ENCODE measurements at regions not wholly inside any gene's neighbourhood (a gene's known extent, or its start where the extent isn't known, plus 50 kb on each side); places are given as distances from the start of the nearest gene placed in this dataset.

DNA sequence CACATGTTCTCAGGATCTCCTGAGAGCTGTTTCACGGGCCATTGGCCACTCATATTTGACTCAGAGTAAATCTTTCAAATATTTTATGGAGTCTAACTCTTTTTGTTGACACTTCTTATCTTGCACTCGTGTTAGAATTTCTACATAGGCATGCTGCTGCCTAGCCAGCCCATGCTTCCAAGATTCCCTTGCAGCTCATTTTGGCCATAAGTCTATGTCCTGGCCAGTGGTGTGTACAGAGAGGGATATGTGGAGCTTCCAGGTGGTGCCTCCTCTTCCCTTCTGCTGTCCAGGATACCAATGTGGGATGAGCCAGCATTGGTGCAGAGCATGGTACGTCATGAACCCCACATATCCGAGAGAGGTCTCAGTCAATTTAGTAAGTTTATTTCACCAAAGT, 522.6 kb downstream of the QKI start:
- no peak for DNase-seq

GRCh38 chr6:163935158-163935762, 520.7 kb downstream of the QKI start:
- DNase-seq = no peak

- no peak for DNase-seq
These were observed 515.5 kb downstream of the QKI start for GRCh38 chr6:163930012-163930411.

DNA sequence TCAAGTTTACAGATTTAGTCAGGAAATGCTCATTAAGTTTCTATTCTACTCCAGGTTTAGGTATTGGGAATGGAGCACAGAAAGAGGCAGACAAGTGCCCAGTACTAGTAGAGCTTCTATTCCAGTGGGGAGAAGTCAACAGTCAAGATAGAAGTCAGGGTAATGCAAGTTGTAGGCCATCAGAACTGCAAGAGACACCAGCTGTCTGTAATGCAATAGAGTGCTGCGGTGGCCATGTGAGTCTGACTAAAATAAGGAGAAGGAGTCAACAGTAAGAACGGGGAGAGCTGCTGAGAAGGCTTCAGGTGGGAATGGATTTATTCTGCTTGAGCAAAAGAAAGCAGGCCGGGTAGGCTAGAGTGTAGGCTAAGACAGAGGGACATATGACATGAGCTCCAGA, 515.0 kb downstream of the QKI start:
- DNase-seq = no peak

- DNase-seq = no peak
These were observed 512.1 kb downstream of the QKI start for GRCh38 chr6:163926642-163927041.

DNA sequence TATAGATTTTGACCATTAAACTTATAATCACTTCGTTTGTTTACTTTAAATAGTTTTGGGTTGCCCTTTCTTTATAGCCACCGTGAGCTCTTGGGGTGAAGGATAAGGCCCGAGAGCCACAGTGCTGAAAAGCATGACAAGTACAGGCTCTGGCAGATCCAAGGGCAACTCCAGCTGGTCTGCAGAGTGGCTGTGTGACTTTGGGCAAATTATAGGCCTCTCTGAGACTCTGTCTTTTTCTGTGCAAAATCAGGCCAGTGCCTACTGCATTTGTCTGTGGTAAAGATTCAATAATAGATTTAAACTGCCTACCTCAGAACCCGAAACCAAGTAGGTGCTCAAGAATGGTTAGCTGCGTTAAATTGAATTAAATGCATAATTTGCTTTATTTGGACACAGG, 511.3 kb downstream of the QKI start:
- no peak for DNase-seq

- no peak for DNase-seq
These were observed 509.3 kb downstream of the QKI start for GRCh38 chr6:163923658-163924411.

DNA sequence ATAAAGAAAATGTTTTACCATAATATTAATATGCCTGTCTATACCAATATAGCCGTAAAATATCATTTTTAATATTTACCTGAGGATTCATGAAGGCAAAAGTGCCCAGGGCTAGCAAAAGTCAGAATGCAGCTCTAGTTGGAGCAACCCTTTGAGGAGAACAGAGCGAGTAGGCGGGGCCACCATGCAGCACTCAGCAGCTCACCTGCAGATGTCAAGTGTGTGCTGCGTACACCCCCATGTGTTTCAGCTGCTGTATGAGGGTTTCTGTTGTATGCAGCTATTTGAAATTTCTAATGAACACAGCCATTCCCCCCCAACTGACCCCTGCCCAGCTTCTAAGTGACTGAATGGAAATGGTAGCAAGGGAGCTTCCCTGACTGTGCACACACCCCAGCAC, 508.0 kb downstream of the QKI start:
- DNase-seq = no peak

GRCh38 chr6:163919652-163920051, 505.1 kb downstream of the QKI start:
- DNase-seq = no peak

DNA sequence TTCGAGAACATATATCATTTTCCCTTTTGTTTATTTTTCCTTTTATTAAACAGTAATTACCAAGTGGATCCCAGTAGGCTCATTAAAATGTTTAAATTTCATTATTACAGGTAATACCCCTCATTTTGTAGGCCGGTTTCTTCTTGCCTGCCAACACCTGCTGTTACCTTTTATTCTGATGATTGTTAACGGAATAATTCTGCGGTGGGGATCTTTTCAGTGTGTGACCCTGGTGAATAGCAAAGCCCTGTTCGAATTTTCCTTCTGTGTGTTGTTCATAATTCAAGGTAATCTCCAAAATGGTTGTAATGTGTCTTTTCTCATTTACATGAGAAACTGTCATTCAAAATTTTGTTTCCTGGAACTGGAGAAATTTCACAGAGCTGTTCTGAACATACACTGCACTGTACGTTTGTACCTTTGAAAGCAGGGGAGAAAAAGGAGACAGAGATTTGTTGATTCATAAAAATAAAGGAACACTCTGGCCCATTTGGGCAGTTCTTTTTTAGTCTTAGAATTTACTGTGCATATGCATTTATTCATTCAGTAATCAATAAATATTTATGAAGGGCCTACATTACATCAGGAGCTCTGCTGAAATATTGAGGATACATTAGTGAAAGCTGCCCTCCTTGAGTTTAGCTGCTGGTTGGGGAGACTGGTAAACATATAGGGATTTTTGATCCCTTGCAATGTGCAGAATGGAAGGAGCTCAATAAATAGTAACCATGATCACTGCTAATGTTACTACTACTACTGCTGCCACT, 502.0 kb downstream of the QKI start:
- DNase-seq = no peak

GRCh38 chr6:163915131-163915530, 500.6 kb downstream of the QKI start:
- no peak for DNase-seq

DNA sequence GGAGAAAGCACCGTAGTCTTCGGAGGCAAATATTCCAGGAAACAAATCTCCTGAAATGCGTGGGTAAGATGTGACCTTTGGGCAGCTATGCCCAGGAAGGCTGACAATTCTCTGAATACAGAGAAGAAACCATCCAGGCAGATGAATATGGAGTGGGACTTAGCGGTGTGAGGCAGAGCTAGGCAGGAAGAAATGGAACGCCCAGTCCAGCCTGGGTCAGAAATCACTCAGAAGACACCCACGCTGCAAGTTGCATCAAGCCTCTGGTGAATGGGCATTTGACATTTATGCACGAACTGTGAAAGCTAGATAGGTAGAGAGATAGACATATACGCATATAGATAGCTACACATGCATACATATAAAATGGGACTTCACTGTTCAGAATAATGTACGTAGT, 498.5 kb downstream of the QKI start:
- DNase-seq = no peak

- no peak for DNase-seq
These were observed 491.6 kb downstream of the QKI start for GRCh38 chr6:163906006-163906710.

- no peak for DNase-seq
These were observed 489.7 kb downstream of the QKI start for GRCh38 chr6:163904186-163904585.

- no peak for DNase-seq
These were observed 489.0 kb downstream of the QKI start for GRCh38 chr6:163903541-163903940.

- DNase-seq = no peak
These were observed 488.5 kb downstream of the QKI start for GRCh38 chr6:163902993-163903392.

DNA sequence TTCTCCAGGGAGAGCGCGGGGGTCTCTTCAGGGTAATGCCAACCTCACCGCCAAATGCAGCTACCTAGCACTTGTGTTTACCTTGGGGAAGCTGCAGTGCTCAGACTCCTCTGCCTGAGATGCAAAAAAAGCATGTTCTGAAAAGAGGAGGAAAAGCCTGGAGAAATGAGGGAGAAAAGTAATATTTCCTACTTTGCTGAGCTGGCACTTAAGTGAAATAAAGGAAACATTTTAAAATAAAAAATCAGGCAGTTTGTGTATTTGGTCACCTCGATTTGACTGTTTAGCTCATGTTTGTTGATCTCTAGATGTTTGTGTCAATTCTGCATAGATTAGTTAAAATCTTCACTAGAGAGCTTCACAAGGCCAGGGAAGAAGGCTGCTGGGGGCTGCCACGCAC, 487.2 kb downstream of the QKI start:
- no peak for DNase-seq

GRCh38 chr6:163900570-163900969, 486.1 kb downstream of the QKI start:
- no peak for DNase-seq

- DNase-seq = no peak
These were observed 483.2 kb downstream of the QKI start for GRCh38 chr6:163897669-163898068.

- no peak for DNase-seq
These were observed 482.5 kb downstream of the QKI start for GRCh38 chr6:163897030-163897429.

- DNase-seq = no peak
These were observed 480.6 kb downstream of the QKI start for GRCh38 chr6:163895162-163895561.

- DNase-seq = no peak
These were observed 479.2 kb downstream of the QKI start for GRCh38 chr6:163893609-163894189.
